GM21576 (cell line): ENCODE measurements at regions not wholly inside any gene's neighbourhood (a gene's known extent, or its start where the extent isn't known, plus 50 kb on each side); places are given as distances from the start of the nearest gene placed in this dataset.

Experiments
- ATAC-seq: cut with Tn5 transposase; IDR thresholded peaks from one replicate; pipeline ENCODE4 v1.9.1; 2021; ENCODE audit warnings: mild to moderate bottlenecking, moderate library complexity; ENCODE audit not compliant: unreplicated experiment

DNA sequence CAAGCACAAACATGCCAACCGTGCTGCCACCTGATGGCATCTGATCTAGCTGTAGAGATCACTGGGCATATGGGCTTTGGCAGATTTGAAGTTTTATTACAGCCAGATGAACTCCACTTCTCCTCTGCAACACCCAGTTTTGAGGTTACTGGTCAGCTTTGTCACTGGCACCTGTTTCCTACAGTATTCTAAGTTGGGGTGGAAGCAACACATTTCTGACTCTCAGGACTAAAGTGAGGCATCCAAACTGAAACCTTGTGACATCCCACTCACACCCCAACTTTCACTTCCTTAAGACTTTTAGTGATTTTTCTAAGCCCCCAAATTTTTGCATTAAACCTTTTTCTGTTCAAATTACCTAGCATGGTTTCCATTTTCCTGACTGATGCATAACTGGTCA, 115.1 kb upstream of the PCDH18 start:
- peak; percentile 77 for ATAC-seq

- no peak for ATAC-seq
Observed at GRCh38 chr4:137644201-137644600, 111.9 kb upstream of the PCDH18 start.

DNA sequence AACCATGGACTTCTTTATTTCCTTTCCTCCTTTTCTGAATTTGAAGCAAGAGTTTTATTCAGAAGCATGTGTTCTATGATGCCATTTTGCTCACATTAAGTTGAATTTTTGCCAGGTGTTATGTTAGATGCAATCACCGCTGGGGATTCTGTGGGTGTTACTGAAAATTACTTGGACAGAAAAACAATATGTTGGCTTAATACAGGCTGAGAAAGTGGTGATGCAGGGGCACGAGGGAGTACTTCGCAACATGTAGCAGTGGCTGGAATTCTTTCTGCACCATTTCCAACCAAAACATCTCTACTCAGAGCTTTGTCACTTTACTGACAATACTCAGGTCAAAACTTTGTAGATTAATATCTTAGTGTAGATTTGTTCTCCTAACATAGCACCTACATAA, 109.2 kb upstream of the PCDH18 start:
- no peak for ATAC-seq

DNA sequence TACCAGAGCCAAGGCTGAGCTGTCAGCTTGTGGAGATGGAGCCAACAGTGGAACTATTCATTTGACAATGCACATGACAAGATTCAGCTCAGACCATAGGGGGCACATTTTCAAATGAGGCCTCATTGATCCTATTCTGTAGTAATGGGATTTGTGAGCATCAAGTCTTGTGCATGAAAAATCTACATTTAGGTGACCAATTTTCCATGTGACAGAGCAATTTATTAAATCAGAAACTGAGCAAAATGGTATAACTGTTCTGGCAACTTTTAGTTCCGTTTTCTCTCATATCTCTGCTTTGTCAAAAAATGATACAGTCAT, 108.5 kb upstream of the PCDH18 start:
- ATAC-seq: no peak

- no peak for ATAC-seq
Observed at GRCh38 chr4:137640156-137640837, 108.0 kb upstream of the PCDH18 start.

DNA sequence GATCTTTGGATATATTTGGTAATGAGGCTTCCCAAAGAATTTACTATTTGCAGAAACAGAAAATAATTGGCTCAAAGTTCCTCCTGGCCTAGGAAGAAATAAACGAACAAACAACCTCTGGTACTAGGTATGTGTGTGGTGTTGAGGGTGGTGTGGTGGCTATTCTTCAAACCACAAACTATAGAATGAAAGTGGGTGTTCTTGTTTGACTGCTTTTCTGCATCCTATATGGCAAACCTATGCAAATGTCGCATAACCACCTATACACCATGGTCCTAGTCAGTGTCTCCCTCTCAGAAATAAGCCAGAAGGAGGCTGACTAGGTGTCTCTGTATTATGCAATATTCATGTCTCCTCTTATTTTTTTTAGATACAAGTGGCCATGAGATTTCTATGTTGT, 106.6 kb upstream of the PCDH18 start:
- ATAC-seq: no peak

DNA sequence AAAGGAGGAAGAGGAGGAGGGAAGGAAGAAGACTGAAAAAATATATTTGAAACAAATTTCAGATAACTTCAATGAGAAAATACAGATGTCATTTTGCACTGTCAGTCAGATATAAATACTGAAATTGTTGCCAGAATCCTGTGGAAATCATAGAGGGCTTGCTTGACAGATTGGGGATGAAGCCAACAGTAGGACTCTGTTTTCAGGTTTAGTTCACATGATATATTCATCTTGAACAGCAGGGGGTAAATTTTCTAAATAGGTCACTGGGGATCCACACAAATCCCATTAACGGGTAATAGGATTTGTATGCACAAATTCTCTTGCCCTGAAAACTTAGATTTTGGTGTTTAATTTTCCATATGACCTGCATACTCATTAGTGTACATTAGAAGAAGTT, 103.3 kb upstream of the PCDH18 start:
- no peak for ATAC-seq

DNA sequence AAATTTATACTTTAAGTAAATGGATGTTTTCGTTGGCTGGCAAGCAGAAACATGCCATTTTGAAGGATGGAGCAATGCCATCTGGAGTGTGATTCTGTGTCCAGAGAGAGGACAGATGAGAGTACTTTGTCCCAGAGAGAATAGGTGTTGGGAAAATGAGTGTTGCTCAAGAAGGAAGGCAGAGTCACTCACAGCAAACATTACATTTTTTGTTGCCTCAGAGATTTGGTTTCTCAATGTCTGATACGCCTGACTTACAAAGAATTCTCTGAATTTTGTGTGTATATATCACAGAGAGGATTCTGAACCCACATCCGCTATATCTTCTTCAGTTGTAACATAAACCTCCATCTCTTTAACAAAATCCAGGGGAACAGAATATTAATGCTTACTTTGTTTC, 102.8 kb upstream of the PCDH18 start:
- ATAC-seq: no peak

DNA sequence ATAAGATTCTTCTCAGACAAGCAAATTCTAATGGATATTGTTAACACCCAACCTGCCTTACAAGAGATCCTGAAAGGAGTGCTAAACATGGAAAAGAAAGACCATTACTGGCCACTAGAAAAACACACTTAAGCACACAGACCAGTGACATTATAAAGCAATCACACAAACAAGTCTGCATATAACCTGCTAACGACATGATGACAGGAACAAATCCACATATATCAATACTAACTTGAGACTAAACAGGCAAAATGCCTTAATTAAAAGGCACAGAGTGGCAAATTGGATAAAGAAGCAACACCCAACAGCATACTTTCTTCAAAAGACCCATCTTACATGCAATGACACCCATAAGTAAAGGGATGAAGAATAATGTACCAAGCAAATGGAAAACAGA, 100.5 kb upstream of the PCDH18 start:
- no peak for ATAC-seq

DNA sequence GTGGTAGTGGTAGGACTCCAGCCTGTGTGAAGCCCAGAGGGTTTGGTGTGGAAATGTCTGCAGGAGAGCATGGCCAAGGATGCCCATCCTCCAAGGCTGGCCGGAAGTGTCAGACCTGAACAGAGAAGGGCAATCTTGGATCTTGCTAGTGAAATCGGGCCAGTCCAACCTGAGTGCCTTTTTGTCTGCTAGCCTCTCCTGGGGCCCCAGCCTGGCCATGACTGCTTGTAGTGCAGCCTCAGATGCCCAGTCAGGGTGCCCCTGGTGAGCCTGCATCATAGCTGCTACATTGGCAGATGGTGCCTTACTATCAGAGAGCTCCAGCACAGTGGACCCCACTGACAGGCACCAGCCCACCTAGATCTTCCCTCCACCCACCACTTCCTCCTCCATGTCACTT, 99.3 kb upstream of the PCDH18 start:
- ATAC-seq: no peak

- no peak for ATAC-seq
Observed at GRCh38 chr4:137630252-137630651, 98.0 kb upstream of the PCDH18 start.

DNA sequence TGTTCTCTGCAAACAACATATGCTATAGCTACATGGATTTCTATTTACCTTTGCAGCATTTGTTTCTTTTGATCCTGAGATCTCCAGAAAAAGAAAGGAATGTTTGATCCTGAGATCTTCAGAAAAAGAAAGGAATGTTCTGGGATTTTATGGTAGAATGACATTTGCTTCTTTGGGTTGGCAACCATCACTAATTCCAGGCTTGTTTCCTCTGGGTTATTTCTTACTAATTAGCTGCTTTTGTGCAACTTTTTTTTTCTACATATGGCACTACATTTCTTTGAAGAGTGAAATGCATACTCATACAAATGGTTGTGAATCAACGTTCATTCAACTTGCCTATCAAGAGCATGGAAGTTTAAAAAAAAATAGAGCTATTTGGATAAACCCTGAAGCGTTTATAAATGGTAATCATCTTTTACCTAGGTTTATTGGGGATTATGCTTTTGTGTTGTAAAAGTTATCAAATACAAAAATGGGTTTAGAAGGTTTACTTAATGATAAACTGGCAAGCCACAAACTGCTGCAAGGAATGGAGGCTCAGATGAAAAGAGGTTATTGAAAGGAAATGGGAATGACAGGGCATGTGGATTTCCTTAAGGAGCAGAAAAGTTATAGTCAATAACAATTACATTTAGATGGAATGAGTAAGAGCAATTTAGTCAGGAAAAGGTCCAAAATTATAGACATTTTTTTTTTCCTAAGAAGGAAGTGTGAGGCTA, 95.6 kb upstream of the PCDH18 start:
- ATAC-seq: no peak

- ATAC-seq: no peak
Observed at GRCh38 chr4:137626942-137627738, 94.8 kb upstream of the PCDH18 start.

DNA sequence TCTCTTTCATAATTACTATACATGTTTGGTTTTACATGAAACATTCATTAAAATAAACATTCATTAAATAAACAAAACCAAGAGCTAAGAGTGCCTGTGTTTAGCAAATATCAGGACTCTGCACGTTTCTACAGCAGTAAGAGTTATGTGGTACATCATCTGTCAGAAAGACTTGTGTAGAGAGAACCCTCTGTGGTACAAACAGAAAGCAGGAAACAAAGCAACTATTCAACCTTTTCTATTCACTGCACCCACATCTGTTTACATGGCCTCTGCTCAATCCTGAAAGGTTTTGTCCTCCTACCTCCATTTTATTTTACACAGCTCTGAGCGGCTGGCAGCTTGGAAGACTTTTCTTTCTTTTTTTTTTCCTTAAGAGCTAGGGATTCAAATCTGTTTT, 90.7 kb upstream of the PCDH18 start:
- no peak for ATAC-seq

- ATAC-seq: no peak
Observed at GRCh38 chr4:137621056-137621455, 88.8 kb upstream of the PCDH18 start.

- no peak for ATAC-seq
Observed at GRCh38 chr4:137614491-137614890, 82.2 kb upstream of the PCDH18 start.

GRCh38 chr4:137611998-137612700, 79.9 kb upstream of the PCDH18 start:
- ATAC-seq: no peak

DNA sequence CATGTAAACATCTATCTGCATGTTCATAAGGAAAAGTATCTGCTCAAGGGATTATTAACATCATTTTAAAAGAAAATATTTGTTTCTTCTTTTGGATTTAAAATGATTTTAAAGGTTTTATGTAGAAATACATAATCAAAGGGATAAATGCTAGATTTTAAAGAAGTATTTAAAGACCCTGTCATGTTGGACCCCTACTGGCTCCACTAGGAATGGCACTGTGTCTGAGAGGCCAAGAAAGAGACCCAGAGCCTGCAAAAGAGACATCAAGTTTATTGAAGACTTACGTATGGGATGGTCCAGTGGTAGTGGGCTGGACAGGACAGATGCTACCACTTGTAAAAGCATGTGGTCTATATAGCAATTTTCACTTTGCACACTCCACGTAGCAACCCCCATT, 78.7 kb upstream of the PCDH18 start:
- ATAC-seq: no peak

DNA sequence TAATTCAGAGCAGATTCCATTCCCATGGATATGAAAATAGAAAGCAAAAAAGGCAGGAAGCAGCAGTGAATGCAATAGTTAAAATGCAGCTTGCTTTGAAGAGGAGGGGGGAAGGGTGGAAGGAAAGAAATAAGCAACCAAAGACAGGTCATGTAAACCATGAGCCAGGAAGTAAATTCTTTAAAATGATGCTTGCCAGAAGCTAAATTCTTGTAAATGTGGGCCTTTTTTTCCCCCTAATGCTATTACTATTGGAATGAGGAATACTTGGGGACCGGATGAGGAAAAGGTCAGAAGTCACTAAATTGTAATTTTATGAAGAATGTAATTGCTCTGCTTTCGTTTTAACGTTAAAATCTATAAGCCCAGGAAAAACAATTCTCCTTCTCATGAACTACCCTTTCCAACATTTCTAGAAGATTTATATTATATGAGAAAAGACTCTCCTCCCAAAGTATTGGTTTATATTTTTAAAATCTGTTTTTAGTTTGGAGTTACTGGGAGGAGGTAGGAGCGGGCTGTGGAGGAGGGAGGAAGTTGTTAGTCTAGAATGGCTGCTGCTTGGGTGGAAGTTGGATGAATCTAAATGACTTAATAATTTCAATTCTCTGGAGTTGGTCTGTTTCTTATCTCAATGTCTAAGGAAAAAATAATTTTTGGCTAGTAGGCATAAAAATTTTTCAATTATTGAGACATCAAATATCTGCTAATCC, 77.6 kb upstream of the PCDH18 start:
- no peak for ATAC-seq

DNA sequence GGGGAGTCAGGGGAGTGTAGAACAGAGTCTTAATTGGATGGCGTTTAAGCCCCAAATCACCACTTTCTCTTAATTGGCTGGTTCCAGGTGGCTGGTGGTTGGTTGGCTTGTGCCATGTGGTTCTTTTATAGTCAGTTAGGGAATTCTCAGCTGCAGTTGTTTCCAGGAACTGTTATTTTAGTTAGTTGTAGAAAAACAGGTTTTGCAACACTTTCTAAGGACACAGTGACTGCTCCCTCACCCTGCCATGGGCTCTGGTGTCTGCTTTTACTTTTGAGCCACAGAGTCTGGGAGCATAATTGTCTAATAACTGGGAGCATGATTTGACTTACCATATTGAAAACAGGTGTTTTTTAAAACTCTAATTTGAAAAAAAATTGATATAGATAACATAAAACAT, 75.8 kb upstream of the PCDH18 start:
- ATAC-seq: no peak

DNA sequence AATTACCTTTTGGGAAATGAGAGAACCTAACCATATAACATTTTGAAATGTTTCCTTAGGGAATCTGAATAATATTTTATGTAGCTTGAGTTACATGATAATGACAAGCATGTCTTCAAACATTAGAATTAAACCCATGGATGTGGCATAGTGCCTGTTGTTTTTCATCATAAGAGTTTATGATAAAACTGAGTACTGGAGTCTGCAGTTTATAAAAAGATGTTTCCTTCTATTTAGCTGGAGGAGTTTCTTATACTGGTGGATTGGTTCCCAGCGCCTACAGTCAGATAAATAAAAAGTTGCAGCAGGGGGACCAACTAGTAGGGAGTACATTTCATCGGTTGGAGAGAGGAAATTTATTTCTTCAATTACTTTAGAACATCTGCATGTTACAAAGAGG, 70.1 kb upstream of the PCDH18 start:
- ATAC-seq: no peak
